Fibroblast of lung (primary cell): ENCODE measurements at regions not wholly inside any gene's neighbourhood (a gene's known extent, or its start where the extent isn't known, plus 50 kb on each side); places are given as distances from the start of the nearest gene placed in this dataset.

Experiments
- EZH2 ChIP-seq: IDR thresholded peaks from 2 replicates; pipeline ENCODE4 v1.5.1; 2012; ENCODE audit warnings: low read length, control low read depth, mild to moderate bottlenecking; ENCODE audit errors: missing control alignments
- TF ChIP-seq, protein P1 (sequence below), 2 donors: IDR thresholded peaks in 1 of 2; conservative IDR thresholded peaks in 1 of 2; 1 replicate in 1 of 2; 2 replicates in 1 of 2; pipeline ENCODE4 v1.5.1; 2011 to 2012; ENCODE audit warnings: low read length in 2 of 2, control low read depth in 1 of 2, inconsistent platforms in 1 of 2, low read depth in 1 of 2, mild to moderate bottlenecking in 1 of 2

GRCh38 chr13:109336730-109337129 is 449.7 kb downstream of the IRS2 start:
- TF ChIP-seq, protein P1, sequence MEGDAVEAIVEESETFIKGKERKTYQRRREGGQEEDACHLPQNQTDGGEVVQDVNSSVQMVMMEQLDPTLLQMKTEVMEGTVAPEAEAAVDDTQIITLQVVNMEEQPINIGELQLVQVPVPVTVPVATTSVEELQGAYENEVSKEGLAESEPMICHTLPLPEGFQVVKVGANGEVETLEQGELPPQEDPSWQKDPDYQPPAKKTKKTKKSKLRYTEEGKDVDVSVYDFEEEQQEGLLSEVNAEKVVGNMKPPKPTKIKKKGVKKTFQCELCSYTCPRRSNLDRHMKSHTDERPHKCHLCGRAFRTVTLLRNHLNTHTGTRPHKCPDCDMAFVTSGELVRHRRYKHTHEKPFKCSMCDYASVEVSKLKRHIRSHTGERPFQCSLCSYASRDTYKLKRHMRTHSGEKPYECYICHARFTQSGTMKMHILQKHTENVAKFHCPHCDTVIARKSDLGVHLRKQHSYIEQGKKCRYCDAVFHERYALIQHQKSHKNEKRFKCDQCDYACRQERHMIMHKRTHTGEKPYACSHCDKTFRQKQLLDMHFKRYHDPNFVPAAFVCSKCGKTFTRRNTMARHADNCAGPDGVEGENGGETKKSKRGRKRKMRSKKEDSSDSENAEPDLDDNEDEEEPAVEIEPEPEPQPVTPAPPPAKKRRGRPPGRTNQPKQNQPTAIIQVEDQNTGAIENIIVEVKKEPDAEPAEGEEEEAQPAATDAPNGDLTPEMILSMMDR (conservative IDR thresholded peaks at IDR 0.05 in 1 of 2, IDR thresholded peaks at IDR 0.05 in 1 of 2; ENCODE audit: low read depth in 1 of 2, low read length in 2 of 2): no peak
- no peak for TF ChIP-seq EZH2
